H1 (cell line): ENCODE measurements at regions not wholly inside any gene's neighbourhood (a gene's known extent, or its start where the extent isn't known, plus 50 kb on each side); places are given as distances from the start of the nearest gene placed in this dataset.

Experiments used
- CTCF ChIA-PET: fragments of 300-600 bp; sonication (Branson Sonifier 250); formaldehyde crosslinking; loops from one replicate; lab custom pipeline; 2021; ENCODE audit not compliant: partially characterized antibody; lab: Charles Lee
- POLR2A ChIA-PET: fragments of 300-600 bp; sonication (Branson Sonifier 250); formaldehyde crosslinking; loops from one replicate; lab custom pipeline; 2021; ENCODE audit warnings: inconsistent platforms; ENCODE audit not compliant: partially characterized antibody; lab: Charles Lee
- DNase-seq, 2 experiments: peaks; one replicate each; pipeline versions ENCODE4 v3.0.0 to v3.0.0-alpha.2; 2010 to 2022; ENCODE audit warnings: low spot score in 2 of 2, low read depth in 1 of 2, mixed read lengths in 1 of 2
- FAIRE-seq: peaks from 2 replicates; lab custom pipeline; 2011; peaks lifted over from hg19 to GRCh38; lab: Jason Lieb, UNC
- H2AFZ ChIP-seq: 2 replicates; pipeline ENCODE4 v1.8.1; 2012; ENCODE audit warnings: low read length, inconsistent platforms
- H2AK5ac ChIP-seq: 2 replicates; pipeline ENCODE4 v1.6.1; 2013; ENCODE audit warnings: low read depth, low read length
- H2BK120ac ChIP-seq: replicated peaks from 2 replicates; pipeline ENCODE3; 2013; ENCODE audit warnings: low read depth, low read length, inconsistent platforms
- H2BK12ac ChIP-seq: 2 replicates; pipeline ENCODE4 v1.6.1; 2013; ENCODE audit warnings: low read depth, low read length
- H2BK15ac ChIP-seq: 2 replicates; pipeline ENCODE4 v1.6.1; 2013; ENCODE audit warnings: low read length
- H2BK20ac ChIP-seq: 2 replicates; pipeline ENCODE4 v1.6.1; 2013; ENCODE audit warnings: low read length
- H2BK5ac ChIP-seq: 2 replicates; pipeline ENCODE4 v1.6.1; 2013; ENCODE audit warnings: low read depth, low read length
- H3K14ac ChIP-seq: 2 replicates; pipeline ENCODE4 v1.6.1; 2013; ENCODE audit warnings: inconsistent platforms; ENCODE audit not compliant: insufficient read length
- H3K18ac ChIP-seq: 2 replicates; pipeline ENCODE4 v1.6.1; 2013; ENCODE audit warnings: low read length; ENCODE audit errors: extremely low read depth
- H3K23ac ChIP-seq: 2 replicates; pipeline ENCODE4 v1.6.1; 2013; ENCODE audit warnings: inconsistent platforms; ENCODE audit not compliant: insufficient read length
- H3K23me2 ChIP-seq: 2 replicates; pipeline ENCODE4 v1.6.1; 2013; ENCODE audit warnings: low read depth, low read length
- H3K27ac ChIP-seq: 2 replicates; pipeline ENCODE4 v1.6.1; 2011; ENCODE audit warnings: low read depth, low read length, inconsistent platforms
- H3K27me3 ChIP-seq, 4 experiments: replicated peaks in 1 of 4; 1 replicate in 1 of 4; 2 replicates in 3 of 4; pipeline versions ENCODE4 v1.6.1 to v1.8.1; 2011 to 2013; ENCODE audit warnings: low read length in 3 of 4, mild to moderate bottlenecking in 3 of 4, inconsistent platforms in 2 of 4, mixed read lengths in 2 of 4, moderate library complexity in 1 of 4; ENCODE audit not compliant: control insufficient read depth in 3 of 4, insufficient read depth in 3 of 4; ENCODE audit errors: extremely low read depth in 1 of 4
- H3K36me3 ChIP-seq, 4 experiments: 2 replicates each; pipeline versions ENCODE4 v1.6.1 to v1.8.1; 2011 to 2013; ENCODE audit warnings: mild to moderate bottlenecking in 4 of 4, low read length in 3 of 4, moderate library complexity in 2 of 4, control low read depth in 1 of 4, inconsistent platforms in 1 of 4; ENCODE audit not compliant: insufficient read depth in 4 of 4, control insufficient read depth in 2 of 4
- H3K4ac ChIP-seq: replicated peaks from 2 replicates; pipeline ENCODE3; 2013; ENCODE audit warnings: low read length, low read depth, mixed read lengths, inconsistent platforms; ENCODE audit not compliant: insufficient read length
- H3K4me1 ChIP-seq, 4 experiments: replicated peaks in 1 of 4; 1 replicate in 1 of 4; 2 replicates in 3 of 4; pipeline versions ENCODE4 v1.6.1 to v1.8.1; 2011 to 2013; ENCODE audit warnings: low read length in 3 of 4, inconsistent platforms in 2 of 4, mixed read lengths in 1 of 4; ENCODE audit not compliant: insufficient read depth in 4 of 4, control insufficient read depth in 3 of 4
- H3K4me2 ChIP-seq, 2 experiments: 2 replicates each; pipeline versions ENCODE4 v1.6.1 to v1.8.1; 2011 to 2013; ENCODE audit warnings: low read depth in 2 of 2, low read length in 2 of 2, control low read depth in 1 of 2, inconsistent platforms in 1 of 2, mild to moderate bottlenecking in 1 of 2; ENCODE audit not compliant: insufficient read depth in 1 of 2
- H3K4me3 ChIP-seq, 4 experiments: fragments of 200-600, 300-600 bp in 1 of 4; sonication (generic), shearing (Covaris generic), sonication (Bioruptor Twin) in 1 of 4; 2 replicates each; pipeline versions ENCODE4 v1.5.1 to v1.8.1; 2011 to 2016; ENCODE audit warnings: low read length in 4 of 4, low read depth in 3 of 4, control low read depth in 2 of 4, inconsistent platforms in 2 of 4, mild to moderate bottlenecking in 2 of 4, mixed read lengths in 1 of 4, moderate library complexity in 1 of 4; ENCODE audit not compliant: insufficient read depth in 2 of 4; ENCODE audit errors: extremely low read depth in 1 of 4
- H3K56ac ChIP-seq: replicated peaks from 2 replicates; pipeline ENCODE3; 2013; ENCODE audit warnings: low read depth, mild to moderate bottlenecking, mixed read lengths, low read length, inconsistent platforms; ENCODE audit not compliant: insufficient read length
- H3K79me1 ChIP-seq: 2 replicates; pipeline ENCODE4 v1.6.1; 2013; ENCODE audit warnings: low read depth, low read length, control low read depth
- H3K79me2 ChIP-seq, 2 experiments: 2 replicates each; pipeline versions ENCODE4 v1.6.1 to v1.8.1; 2012 to 2013; ENCODE audit warnings: low read length in 2 of 2, mild to moderate bottlenecking in 2 of 2, inconsistent platforms in 1 of 2; ENCODE audit not compliant: insufficient read depth in 2 of 2, control insufficient read depth in 1 of 2
- H3K9ac ChIP-seq, 4 experiments: replicated peaks in 1 of 4; 1 replicate in 1 of 4; 2 replicates in 3 of 4; pipeline versions ENCODE4 v1.6.1 to v1.8.1; 2011 to 2013; ENCODE audit warnings: low read depth in 3 of 4, low read length in 3 of 4, control low read depth in 2 of 4, mild to moderate bottlenecking in 2 of 4, moderate library complexity in 2 of 4, inconsistent platforms in 1 of 4; ENCODE audit errors: extremely low read depth in 1 of 4
- H3K9me3 ChIP-seq, 2 experiments: 2 replicates each; pipeline versions ENCODE4 v1.6.1 to v1.8.1; 2012 to 2013; ENCODE audit warnings: mild to moderate bottlenecking in 2 of 2, moderate library complexity in 2 of 2, control low read depth in 1 of 2, inconsistent platforms in 1 of 2, low read depth in 1 of 2, low read length in 1 of 2, mixed read lengths in 1 of 2; ENCODE audit not compliant: insufficient read depth in 2 of 2
- H4K20me1 ChIP-seq, 2 experiments: replicated peaks in 1 of 2; 2 replicates each; pipeline versions ENCODE3 to v1.8.1; 2011 to 2013; ENCODE audit warnings: inconsistent platforms in 2 of 2, low read length in 2 of 2, mild to moderate bottlenecking in 1 of 2; ENCODE audit not compliant: insufficient read depth in 2 of 2, control insufficient read depth in 1 of 2
- H4K5ac ChIP-seq: 2 replicates; pipeline ENCODE4 v1.6.1; 2013; ENCODE audit warnings: low read length, low read depth, mixed read lengths, inconsistent platforms; ENCODE audit not compliant: insufficient read length
- H4K8ac ChIP-seq: 2 replicates; pipeline ENCODE4 v1.8.0; 2013; ENCODE audit warnings: mild to moderate bottlenecking, moderate library complexity, low read length, inconsistent platforms; ENCODE audit not compliant: insufficient read depth; ENCODE audit errors: extremely low read depth
- H4K91ac ChIP-seq: replicated peaks from 2 replicates; pipeline ENCODE3; 2013; ENCODE audit warnings: low read length, mixed read lengths, inconsistent platforms; ENCODE audit not compliant: insufficient read length
- CBX5 ChIP-seq: fragments of 300-800, 300-1000 bp; sonication (generic); IDR thresholded peaks from 2 replicates; pipeline ENCODE4 v1.7.1; 2016; ENCODE audit warnings: antibody characterized with exemption, low read length, low read depth
- GABPA ChIP-seq: IDR thresholded peaks from 2 replicates; pipeline ENCODE4 v1.6.1; 2011; ENCODE audit warnings: mild to moderate bottlenecking, low read length, moderate library complexity, borderline replicate concordance; ENCODE audit not compliant: insufficient read depth
- GTF2F1 ChIP-seq: IDR thresholded peaks from 2 replicates; pipeline ENCODE4 v1.6.1; 2012; ENCODE audit warnings: low read depth, low read length, improper control_type of control experiment, borderline replicate concordance
- MAFK ChIP-seq: IDR thresholded peaks from 2 replicates; pipeline ENCODE4 v1.6.1; 2012; ENCODE audit warnings: low read depth, mild to moderate bottlenecking, improper control_type of control experiment, low read length
- MAX ChIP-seq: IDR thresholded peaks from 2 replicates; pipeline ENCODE4 v1.6.1; 2012; ENCODE audit warnings: inconsistent platforms
- NANOG ChIP-seq: IDR thresholded peaks from 2 replicates; pipeline ENCODE4 v1.6.1; 2011; ENCODE audit warnings: low read length, low read depth, mild to moderate bottlenecking, inconsistent platforms; ENCODE audit not compliant: insufficient read depth, poor library complexity, severe bottlenecking
- RFX5 ChIP-seq: IDR thresholded peaks from 2 replicates; pipeline ENCODE4 v1.6.1; 2011; ENCODE audit warnings: low read depth, low read length, improper control_type of control experiment, borderline replicate concordance
- SIX5 ChIP-seq: IDR thresholded peaks from 2 replicates; pipeline ENCODE4 v1.6.1; 2011; ENCODE audit warnings: mild to moderate bottlenecking, low read depth, low read length
- SP1 ChIP-seq: IDR thresholded peaks from 2 replicates; pipeline ENCODE4 v1.6.1; 2011; ENCODE audit warnings: low read depth, low read length
- SP4 ChIP-seq: IDR thresholded peaks from 2 replicates; pipeline ENCODE4 v1.6.1; 2012; ENCODE audit warnings: low read length, inconsistent platforms
- SRF ChIP-seq: IDR thresholded peaks from 2 replicates; pipeline ENCODE4 v1.6.1; 2011; ENCODE audit warnings: mild to moderate bottlenecking, low read depth, low read length, moderate library complexity
- TEAD4 ChIP-seq: IDR thresholded peaks from 2 replicates; pipeline ENCODE4 v1.6.1; 2012; ENCODE audit warnings: low read depth, low read length, inconsistent platforms, mixed read lengths
- WGBS, 2 experiments: shearing (Covaris generic) in 1 of 2; methylation state at CpG; one replicate each; pipeline versions ENCODE4 v1.1.6 to v1.1.7; 2013 to 2015; ENCODE audit warnings: low lambda C conversion rate in 2 of 2, mixed read lengths in 2 of 2, inconsistent platforms in 1 of 2, low coverage in 1 of 2, missing lambda C conversion rate in 1 of 2; ENCODE audit not compliant: insufficient replicate concordance in 2 of 2, insufficient coverage in 1 of 2, insufficient read length in 1 of 2; ENCODE audit errors: extremely low coverage in 1 of 2, missing lambda C conversion rate in 1 of 2; 5-methylcytosine and 5-hydroxymethylcytosine counted together

GRCh38 chr1:198849093-198849492, 210.3 kb downstream of the PTPRC start:
- Histone ChIP-seq H3K36me3 (no peaks in the 10 kb centered on the region), H2AFZ (no peak overlapping the region), H3K4me3 (no peak overlapping the region), H4K91ac (no peak overlapping the region), H4K8ac (no peak overlapping the region), H3K14ac (no peak overlapping the region), H3K56ac (no peak overlapping the region), H4K20me1 (no peaks in the 10 kb centered on the region), H3K79me1 (no peaks in the 10 kb centered on the region), H3K4me1 (no peaks in the 10 kb centered on the region), H2BK120ac (no peak overlapping the region), H3K27me3 (peaks cover 0 to 4% (median 0%) of the 10 kb centered on the region in 4 experiments; a peak in 1 of 7 replicates), H2AK5ac (no peak overlapping the region), H2BK12ac (no peak overlapping the region), H3K9ac (no peak overlapping the region), H3K9me3 (no peaks in the 10 kb centered on the region), H2BK5ac (no peak overlapping the region), H3K79me2 (no peaks in the 10 kb centered on the region), H3K23me2 (no peaks in the 10 kb centered on the region), H3K23ac (no peak overlapping the region), H3K4me2 (no peak overlapping the region), H3K27ac (no peak overlapping the region), H3K18ac (no peak overlapping the region), H2BK20ac (no peak overlapping the region), H2BK15ac (no peak overlapping the region), H4K5ac (no peak overlapping the region), H3K4ac (no peak overlapping the region)
- POLR2A ChIA-PET, result no interaction called here
- DNase-seq (no peak), FAIRE-seq (no peak)
- WGBS, 2 experiments, result 85% methylated on average over 2 of the region's 2 CpGs; no CpG with 5 or more reads in 1 of the 2 experiments
- CTCF ChIA-PET, result interaction anchor here (2.0 kb wide), 1 partner anchor 395 kb away, joined by 5 read pairs; no protein-coding TSS in a partner anchor
- no peak for TF ChIP-seq SIX5
- TF ChIP-seq TEAD4, result no peak
- no peak for TF ChIP-seq SRF
- TF ChIP-seq CBX5, result no peak
- no peak for TF ChIP-seq NANOG
- no peak for TF ChIP-seq RFX5
- no peak for TF ChIP-seq GTF2F1
- TF ChIP-seq GABPA, result no peak
- no peak for TF ChIP-seq SP1
- no peak for TF ChIP-seq MAX
- no peak for TF ChIP-seq MAFK
- TF ChIP-seq SP4, result no peak
